Hepatocyte (in vitro differentiated cells): ENCODE measurements at regions not wholly inside any gene's neighbourhood (a gene's known extent, or its start where the extent isn't known, plus 50 kb on each side); places are given as distances from the start of the nearest gene placed in this dataset.

Experiments
- DNase-seq: peaks from one replicate; pipeline ENCODE4 v3.0.0-alpha.2; 2016; ENCODE audit warnings: low spot score
- H2AFZ ChIP-seq: fragments of 200-600 bp; sonication (generic); 2 replicates; pipeline ENCODE4 v1.6.0; 2016; ENCODE audit warnings: antibody characterized with exemption, mild to moderate bottlenecking
- H3K27ac ChIP-seq: fragments of 200-600 bp; sonication (generic); 2 replicates; pipeline ENCODE4 v1.5.1; 2016; ENCODE audit warnings: mild to moderate bottlenecking
- H3K27me3 ChIP-seq: fragments of 200-600 bp; sonication (generic); 2 replicates; pipeline ENCODE4 v1.6.1; 2016
- H3K36me3 ChIP-seq: fragments of 200-600 bp; sonication (generic); replicated peaks from 2 replicates; pipeline ENCODE4 v1.5.1; 2016; ENCODE audit warnings: low read depth; ENCODE audit not compliant: insufficient read depth
- H3K4me1 ChIP-seq: fragments of 200-600 bp; sonication (generic); 2 replicates; pipeline ENCODE4 v1.5.1; 2016; ENCODE audit warnings: mild to moderate bottlenecking, moderate library complexity; ENCODE audit not compliant: insufficient read depth
- H3K4me2 ChIP-seq: fragments of 200-600 bp; sonication (generic); 2 replicates; pipeline ENCODE4 v1.6.0; 2016
- H3K4me3 ChIP-seq: fragments of 200-600 bp; sonication (generic); 2 replicates; pipeline ENCODE4 v1.5.1; 2016; ENCODE audit warnings: mild to moderate bottlenecking
- H3K79me2 ChIP-seq: fragments of 200-600 bp; sonication (generic); 2 replicates; pipeline ENCODE4 v1.6.0; 2017; ENCODE audit warnings: mild to moderate bottlenecking
- H3K9me2 ChIP-seq: fragments of 200-600 bp; sonication (generic); replicated peaks from 2 replicates; pipeline ENCODE4 v1.6.0; 2017; ENCODE audit warnings: mild to moderate bottlenecking; ENCODE audit not compliant: insufficient read depth
- H3K9me3 ChIP-seq: fragments of 200-600 bp; sonication (generic); 2 replicates; pipeline ENCODE4 v1.5.1; 2016; ENCODE audit warnings: low read depth, mild to moderate bottlenecking
- H4K20me1 ChIP-seq: fragments of 200-600 bp; sonication (generic); 2 replicates; pipeline ENCODE4 v1.6.0; 2016; ENCODE audit warnings: mild to moderate bottlenecking; ENCODE audit not compliant: insufficient read depth, poor library complexity, severe bottlenecking
- EZH2 ChIP-seq: fragments of 200-600 bp; sonication (generic); IDR thresholded peaks from 2 replicates; pipeline ENCODE4 v1.6.1; 2016; ENCODE audit warnings: antibody characterized with exemption, mild to moderate bottlenecking, borderline replicate concordance
- EZH2phosphoT487 ChIP-seq: fragments of 200-600 bp; sonication (generic); IDR thresholded peaks from one replicate; pipeline ENCODE4 v1.6.1; 2018; ENCODE audit warnings: antibody characterized with exemption, mild to moderate bottlenecking, low read depth, moderate library complexity; ENCODE audit not compliant: unreplicated experiment, severe bottlenecking
- WGBS: methylation state at CpG from one replicate; pipeline ENCODE4 v1.1.6; 2016; ENCODE audit warnings: low lambda C conversion rate; ENCODE audit errors: missing lambda C conversion rate; 5-methylcytosine and 5-hydroxymethylcytosine counted together
- TF ChIP-seq, protein P1 (sequence below): fragments of 200-600 bp; sonication (generic); IDR thresholded peaks from 2 replicates; pipeline ENCODE4 v1.5.1; 2016; ENCODE audit warnings: antibody characterized with exemption, mild to moderate bottlenecking; ENCODE audit not compliant: poor library complexity

DNA sequence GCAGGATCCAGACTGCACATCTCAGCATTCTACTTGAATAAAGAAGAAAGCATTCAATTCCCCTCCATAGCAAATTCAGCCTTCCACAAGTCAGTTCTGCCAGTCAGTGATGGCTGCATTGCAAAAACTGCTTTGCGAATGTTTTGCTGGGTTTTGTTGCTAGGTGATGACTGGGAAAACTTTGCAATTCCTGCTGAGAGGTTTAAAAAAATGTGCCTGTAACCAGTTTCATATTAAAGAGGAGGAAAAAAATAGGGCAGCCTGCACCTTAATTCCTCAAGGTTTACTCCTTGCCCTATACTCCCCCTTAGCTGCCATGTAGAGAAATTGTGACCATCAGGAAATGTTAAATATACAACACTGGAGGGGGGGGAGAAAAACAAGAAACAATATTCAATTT lies 225.6 kb upstream of the ATP11B start:
- Histone ChIP-seq H3K9me3 (no peaks in the 10 kb centered on the region), H2AFZ (no peak overlapping the region), H3K27ac (no peak overlapping the region), H3K4me3 (no peak overlapping the region), H4K20me1 (no peaks in the 10 kb centered on the region), H3K79me2 (no peaks in the 10 kb centered on the region), H3K4me1 (no peaks in the 10 kb centered on the region), H3K4me2 (no peak overlapping the region), H3K36me3 (no peaks in the 10 kb centered on the region), H3K9me2 (no peaks in the 10 kb centered on the region), H3K27me3 (no peaks in the 10 kb centered on the region)
- 61% methylated on average over 1 of the region's 1 CpG for WGBS
- DNase-seq, result peak; percentile 25
- TF ChIP-seq EZH2, result no peak
- TF ChIP-seq, protein P1, sequence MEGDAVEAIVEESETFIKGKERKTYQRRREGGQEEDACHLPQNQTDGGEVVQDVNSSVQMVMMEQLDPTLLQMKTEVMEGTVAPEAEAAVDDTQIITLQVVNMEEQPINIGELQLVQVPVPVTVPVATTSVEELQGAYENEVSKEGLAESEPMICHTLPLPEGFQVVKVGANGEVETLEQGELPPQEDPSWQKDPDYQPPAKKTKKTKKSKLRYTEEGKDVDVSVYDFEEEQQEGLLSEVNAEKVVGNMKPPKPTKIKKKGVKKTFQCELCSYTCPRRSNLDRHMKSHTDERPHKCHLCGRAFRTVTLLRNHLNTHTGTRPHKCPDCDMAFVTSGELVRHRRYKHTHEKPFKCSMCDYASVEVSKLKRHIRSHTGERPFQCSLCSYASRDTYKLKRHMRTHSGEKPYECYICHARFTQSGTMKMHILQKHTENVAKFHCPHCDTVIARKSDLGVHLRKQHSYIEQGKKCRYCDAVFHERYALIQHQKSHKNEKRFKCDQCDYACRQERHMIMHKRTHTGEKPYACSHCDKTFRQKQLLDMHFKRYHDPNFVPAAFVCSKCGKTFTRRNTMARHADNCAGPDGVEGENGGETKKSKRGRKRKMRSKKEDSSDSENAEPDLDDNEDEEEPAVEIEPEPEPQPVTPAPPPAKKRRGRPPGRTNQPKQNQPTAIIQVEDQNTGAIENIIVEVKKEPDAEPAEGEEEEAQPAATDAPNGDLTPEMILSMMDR, result no peak
- no peak for TF ChIP-seq EZH2phosphoT487

DNA sequence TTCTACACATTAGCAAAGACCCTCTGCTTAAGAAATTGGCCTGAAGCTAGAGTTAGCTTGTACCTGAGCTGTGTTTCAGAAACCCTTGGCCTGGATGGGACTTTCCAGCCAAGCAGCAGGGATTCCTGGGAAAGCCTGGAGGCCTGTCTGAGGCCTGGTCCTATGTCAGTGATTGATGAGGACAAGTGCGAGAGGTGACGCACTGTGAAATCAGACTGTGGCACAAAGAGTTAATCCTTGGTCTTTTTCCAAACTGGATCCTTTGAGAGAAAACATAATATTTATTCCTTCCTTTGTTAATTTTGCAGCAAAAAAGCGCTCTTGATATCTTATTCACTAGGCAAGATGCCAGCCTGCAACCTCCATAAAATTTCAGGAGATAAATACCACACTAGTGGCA lies 225.0 kb upstream of the ATP11B start:
- Histone ChIP-seq H3K4me3 (no peak overlapping the region), H4K20me1 (no peaks in the 10 kb centered on the region), H2AFZ (no peak overlapping the region), H3K79me2 (no peaks in the 10 kb centered on the region), H3K9me3 (no peaks in the 10 kb centered on the region), H3K27me3 (no peaks in the 10 kb centered on the region), H3K9me2 (no peaks in the 10 kb centered on the region), H3K36me3 (no peaks in the 10 kb centered on the region), H3K27ac (no peak overlapping the region), H3K4me1 (no peaks in the 10 kb centered on the region), H3K4me2 (no peak overlapping the region)
- no peak for DNase-seq
- TF ChIP-seq, protein P1, result no peak
- TF ChIP-seq EZH2phosphoT487 (no peak), EZH2 (no peak)
- WGBS, result 76% methylated on average over 3 of the region's 3 CpGs

DNA sequence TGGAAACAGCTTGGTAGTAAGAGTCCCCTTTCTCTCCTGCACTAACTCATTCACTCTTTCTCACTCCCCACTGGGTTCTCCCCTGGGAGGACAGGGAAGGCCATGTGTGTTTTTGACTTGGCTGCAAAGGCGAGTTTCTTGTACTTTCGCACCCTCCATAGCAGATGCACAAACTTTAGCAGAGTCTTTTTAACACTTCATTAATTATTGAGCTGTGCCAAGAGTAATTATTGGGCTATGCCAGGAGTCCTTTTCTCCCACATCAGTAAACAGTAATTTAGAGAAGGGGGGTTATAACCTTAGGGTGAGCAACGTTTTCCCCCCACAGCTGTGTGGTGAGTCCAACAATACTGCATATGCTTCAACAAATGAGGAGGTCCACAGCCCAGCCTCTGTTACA lies 224.4 kb upstream of the ATP11B start:
- no peak overlapping the region for H3K4me2 ChIP-seq
- H3K9me3 ChIP-seq, result no peaks in the 10 kb centered on the region
- WGBS, result 73% methylated on average over 3 of the region's 3 CpGs
- no peaks in the 10 kb centered on the region for H3K4me1 ChIP-seq
- H3K36me3 ChIP-seq, result no peaks in the 10 kb centered on the region
- no peaks in the 10 kb centered on the region for H3K27me3 ChIP-seq
- no peak for DNase-seq
- TF ChIP-seq, protein P1, result no peak
- TF ChIP-seq EZH2 (no peak), EZH2phosphoT487 (no peak)
- H3K9me2 ChIP-seq, result no peaks in the 10 kb centered on the region
- no peak overlapping the region for H3K27ac ChIP-seq
- no peak overlapping the region for H2AFZ ChIP-seq
- H4K20me1 ChIP-seq, result no peaks in the 10 kb centered on the region
- no peak overlapping the region for H3K4me3 ChIP-seq
- no peaks in the 10 kb centered on the region for H3K79me2 ChIP-seq

DNA sequence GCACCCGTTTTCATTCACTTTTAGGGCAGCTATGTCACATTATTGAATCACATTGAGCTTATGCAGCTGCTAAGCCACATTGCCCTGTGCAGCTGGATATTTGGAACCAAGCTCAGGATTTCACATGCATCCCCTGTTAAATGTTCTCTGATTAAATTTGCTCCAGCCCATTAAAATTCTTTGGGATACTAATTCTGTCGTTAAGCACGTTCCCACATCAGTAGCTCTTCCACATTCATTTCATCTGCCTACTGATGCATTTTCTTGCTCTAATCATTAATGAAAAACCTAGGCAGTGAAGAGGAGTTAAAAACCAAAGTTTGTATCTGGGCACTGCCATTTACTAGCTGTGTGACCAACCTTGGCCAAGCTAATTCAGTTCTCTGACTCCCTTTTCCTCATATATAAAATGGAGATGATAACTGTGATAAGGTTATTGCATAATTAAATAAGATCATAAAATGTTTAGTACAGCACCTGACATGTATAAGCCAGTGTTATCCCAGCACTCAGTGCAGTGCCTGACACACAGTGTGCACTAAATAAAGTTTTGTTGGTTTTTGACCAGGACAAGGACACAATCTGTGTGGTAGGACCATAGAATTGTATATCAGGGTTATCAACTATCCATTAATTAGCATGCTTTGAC lies 222.2 kb upstream of the ATP11B start:
- no peaks in the 10 kb centered on the region for H3K9me2 ChIP-seq
- H3K4me1 ChIP-seq, result no peaks in the 10 kb centered on the region
- H3K27me3 ChIP-seq, result no peaks in the 10 kb centered on the region
- WGBS, result 92% methylated on average over 3 of the region's 3 CpGs
- no peak overlapping the region for H3K4me2 ChIP-seq
- no peak overlapping the region for H3K27ac ChIP-seq
- H3K9me3 ChIP-seq, result no peaks in the 10 kb centered on the region
- no peak for DNase-seq
- TF ChIP-seq EZH2phosphoT487 (no peak), EZH2 (no peak)
- TF ChIP-seq, protein P1, result no peak
- H4K20me1 ChIP-seq, result no peaks in the 10 kb centered on the region
- H3K79me2 ChIP-seq, result no peaks in the 10 kb centered on the region
- H3K36me3 ChIP-seq, result no peaks in the 10 kb centered on the region
- H2AFZ ChIP-seq, result no peak overlapping the region
- H3K4me3 ChIP-seq, result no peak overlapping the region
